Activated T-cell treated with anti-CD3 and anti-CD28 coated beads for 4 hours (primary cell): ENCODE measurements at regions not wholly inside any gene's neighbourhood (a gene's known extent, or its start where the extent isn't known, plus 50 kb on each side); places are given as distances from the start of the nearest gene placed in this dataset.

Experiments used
- DNase-seq: peaks from one replicate; pipeline ENCODE4 v3.0.0-alpha.2; 2020

DNA sequence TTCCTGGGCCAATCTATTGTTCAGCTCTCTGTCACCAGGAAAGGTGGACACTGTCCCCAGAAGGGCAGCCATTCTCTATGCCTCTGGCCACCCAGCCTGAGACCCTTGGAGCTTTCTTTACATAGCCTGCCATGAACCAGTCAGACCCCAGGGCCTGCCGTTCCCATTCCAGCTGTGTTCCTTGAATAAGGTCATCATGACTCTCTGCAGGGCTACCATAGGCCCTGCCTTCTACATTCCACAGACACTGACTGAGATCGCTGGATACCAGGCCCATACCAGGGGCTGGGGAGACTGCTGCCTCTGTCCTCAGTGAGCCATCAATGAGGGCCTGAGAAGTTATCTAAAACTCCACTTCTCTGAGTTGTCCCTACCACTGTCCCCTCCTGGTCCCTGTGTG is 75.5 kb downstream of the SYNE3 start:
- no peak for DNase-seq

DNA sequence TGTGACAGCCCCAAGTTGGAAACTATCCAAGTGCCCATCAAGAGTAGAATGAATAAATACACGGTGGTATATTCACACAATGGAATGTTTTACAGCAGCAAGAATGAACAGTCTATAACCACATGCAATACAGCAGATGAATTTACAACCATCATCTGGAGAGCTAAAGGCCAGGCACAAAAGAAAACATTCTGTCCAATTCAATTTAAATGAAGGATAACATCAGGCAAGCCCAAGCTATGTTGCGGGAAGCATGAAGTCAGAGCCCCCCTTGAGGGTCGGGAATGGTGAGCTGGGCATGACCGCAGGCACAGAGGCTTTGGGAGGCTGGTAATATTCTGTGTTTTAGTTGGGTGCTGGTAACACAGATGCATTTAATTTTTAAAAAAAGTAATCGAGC is 76.0 kb downstream of the SYNE3 start:
- no peak for DNase-seq

DNA sequence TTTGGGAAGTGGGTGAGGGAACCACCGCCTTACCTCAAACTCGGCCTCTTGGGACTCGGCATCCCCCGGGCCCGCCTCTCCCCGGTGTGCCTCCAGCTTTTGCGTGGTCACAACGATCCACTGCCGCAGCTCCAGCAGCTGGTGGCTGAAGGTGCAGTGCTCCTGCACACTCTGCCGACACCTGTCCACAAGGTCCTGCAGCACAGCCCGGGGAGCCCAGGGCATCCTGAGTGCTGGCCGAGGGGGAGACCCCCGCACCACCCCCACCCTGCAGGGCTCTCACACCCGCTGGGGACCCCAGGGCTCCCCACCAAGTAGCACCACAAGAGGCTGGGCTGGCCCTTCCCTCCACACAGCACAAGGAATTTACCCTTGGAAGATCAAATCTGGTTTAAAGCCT is 76.6 kb downstream of the SYNE3 start:
- DNase-seq = no peak

DNA sequence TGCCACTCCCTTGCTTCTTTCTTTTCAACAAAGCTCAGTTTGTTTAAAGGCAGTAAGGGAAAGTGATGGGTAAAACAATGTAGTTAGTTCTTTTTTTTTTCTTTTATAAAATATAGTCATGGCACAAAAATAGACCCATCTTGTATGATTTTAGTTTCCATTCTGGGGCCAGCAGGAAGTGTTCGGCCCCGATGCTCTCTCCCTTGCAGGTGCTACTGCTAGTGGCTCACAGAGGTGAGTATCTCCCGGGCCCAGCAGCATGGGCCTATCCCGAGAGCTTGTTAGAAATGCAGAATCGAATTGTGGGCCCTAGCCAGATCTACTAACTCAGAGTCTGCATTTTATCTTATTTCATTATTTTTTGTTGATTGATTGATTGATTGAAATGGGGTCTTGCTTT is 78.7 kb downstream of the SYNE3 start:
- no peak for DNase-seq

DNA sequence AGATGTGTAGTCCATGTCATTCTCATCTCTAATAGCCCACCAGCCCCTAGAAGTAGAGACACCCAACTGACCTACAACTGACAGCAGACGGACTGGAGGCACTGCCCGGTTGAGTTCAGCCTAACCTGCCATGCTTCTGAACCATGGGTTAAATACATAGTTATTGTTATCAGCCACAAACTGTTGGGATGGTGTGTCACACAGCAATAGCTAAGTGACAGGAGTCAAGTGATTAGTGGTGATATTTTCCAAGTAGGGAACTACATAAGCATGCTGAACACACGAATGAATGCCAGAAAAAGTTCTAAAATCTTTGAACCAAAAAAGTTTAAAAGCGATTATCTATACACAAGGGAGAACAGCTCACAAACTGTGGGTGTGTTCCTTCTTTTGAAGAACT is 80.1 kb downstream of the SYNE3 start:
- DNase-seq = no peak

DNA sequence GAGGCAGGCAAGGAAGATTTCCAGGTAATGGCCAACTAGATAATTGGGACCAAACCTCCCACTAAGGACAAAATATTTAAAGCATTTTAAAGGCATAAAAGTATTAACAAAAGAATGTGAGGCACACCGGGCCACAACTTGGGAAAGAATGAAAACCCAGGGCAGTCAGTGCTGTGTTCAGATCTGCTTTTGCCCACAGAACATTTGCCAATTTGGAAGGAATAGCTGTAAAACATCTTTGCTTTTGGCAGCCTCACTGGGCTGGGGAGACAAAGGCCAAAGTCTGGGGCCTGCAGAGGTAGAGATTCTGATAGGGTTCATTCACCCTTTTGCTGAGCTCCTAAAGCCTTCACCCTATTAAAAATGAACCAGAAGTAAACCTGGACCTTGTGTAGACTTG is 82.3 kb downstream of the SYNE3 start:
- DNase-seq = no peak

DNA sequence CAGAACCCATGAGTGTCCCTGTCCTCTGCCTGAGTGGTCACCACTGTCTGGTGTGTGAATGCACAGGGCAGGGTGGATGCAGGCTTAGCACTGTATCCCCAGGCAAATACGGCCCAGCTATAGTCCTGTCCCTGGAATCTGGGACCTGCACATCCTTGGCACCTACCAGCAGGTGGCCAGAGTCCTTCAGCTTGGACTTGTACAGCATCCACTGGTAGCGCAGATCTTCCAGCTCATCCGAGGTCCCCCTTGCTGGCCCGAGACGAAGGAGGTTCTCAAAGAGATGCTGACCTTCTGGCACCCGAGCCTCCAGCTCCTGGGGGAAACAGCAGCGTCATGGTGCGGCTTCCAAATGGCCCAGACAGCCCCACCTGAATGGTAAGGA is 83.4 kb downstream of the SYNE3 start:
- DNase-seq = no peak

DNA sequence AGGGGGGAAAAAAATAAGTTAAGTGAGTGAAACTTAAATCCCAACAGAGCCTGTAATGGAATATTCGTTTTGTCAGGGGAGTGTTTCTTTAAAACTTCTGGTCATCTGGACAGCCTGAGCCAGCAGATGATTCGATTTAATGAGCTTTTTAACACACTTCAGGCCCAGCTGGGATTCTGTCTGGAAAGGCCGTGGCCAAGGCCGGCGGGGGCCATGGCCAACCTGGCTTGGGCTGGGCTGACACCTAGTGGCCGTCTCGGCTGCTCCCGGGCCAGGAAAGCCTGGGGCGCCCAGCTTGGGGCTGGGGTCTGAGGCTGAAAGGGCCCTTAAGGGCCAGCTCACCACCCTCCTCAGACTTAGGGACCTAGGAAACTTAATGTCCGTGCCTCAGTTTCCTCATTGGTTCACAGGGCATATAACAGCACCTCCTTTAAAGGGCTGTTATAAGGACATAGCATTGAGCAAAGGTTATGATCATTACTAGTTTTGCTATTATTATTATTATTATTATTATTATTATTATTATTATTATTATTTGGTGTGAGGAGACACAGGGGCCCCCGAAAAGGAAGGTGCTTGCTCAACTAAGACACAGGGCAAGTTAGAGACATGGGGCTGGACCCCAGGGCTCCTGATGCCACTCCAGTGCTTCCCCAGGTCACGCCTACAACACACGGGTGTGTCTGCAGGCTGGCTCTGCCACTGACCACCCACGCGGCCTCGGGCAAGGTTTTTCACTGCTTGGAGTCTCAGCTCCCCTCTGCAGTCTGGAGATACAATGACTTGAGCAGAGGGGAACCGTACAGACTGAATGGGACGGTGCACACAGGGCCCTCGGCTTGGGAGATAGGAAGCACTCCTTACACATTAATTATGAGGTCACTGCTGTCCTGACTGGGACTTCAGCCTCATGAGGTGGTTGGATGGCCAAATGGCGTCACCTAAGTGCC is 84.0 kb downstream of the SYNE3 start:
- DNase-seq = no peak

DNA sequence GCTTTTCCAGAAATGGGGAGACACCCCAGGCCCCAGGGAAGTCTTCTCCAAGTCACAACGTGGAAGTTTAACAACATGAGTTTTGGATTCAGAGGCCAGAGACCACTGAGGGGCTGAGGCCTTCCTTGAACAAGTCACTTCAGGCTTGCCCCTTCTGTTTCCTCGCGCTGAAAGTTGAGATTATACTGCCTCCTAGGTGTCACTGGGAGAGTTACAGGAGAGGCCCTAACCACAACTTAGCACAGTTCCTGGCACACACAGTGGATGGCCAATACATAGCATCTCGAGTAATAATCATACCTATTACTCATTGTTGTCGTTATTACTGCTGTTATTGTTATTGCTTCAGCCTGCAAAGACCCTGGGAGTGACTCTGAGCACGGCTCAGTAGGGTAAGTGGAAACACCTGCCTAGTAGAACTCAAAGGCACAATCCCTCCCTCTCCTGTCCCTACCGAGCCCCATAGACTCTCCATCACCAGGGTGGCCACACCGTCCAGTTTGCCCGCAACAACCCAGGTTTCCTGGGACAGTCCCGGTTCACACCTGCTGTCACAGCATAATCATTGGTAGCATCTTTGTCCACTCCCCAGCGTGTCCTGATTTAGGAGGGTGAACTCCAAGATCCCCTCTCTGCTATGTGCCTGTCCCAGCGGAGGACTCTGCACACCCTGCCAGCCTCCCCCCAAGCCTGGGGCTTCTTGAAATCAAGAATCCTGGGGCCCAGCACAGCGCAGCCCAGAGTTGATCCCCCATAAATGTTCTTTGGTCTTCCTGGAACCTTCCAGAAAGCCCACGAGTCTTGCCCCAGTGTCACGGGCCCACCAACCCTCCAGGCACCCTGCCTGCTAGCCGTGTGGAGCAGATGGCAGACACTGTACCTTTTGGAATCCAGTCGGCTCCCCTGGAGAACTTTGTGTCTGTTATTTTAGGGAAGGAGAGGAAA is 85.0 kb downstream of the SYNE3 start:
- no peak for DNase-seq

DNA sequence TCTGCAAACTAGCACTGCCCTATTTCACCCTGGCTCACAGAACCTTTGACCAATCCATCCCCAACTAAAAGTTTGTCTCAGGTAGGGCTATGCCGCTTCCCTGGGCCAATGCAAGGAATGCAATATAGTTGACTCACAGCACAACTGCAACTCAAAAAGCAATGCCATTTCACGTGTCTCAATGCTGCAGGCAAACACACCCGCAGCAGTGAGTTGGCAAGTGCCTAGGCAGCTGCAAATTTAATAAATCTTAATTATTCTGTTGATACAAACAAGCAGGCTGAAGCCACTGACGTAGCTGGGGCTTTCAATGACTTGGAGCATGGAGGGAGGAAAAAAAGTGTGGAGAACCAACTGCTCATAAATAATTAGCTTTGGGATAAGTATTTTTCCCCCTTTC is 87.9 kb downstream of the SYNE3 start:
- DNase-seq = no peak

DNA sequence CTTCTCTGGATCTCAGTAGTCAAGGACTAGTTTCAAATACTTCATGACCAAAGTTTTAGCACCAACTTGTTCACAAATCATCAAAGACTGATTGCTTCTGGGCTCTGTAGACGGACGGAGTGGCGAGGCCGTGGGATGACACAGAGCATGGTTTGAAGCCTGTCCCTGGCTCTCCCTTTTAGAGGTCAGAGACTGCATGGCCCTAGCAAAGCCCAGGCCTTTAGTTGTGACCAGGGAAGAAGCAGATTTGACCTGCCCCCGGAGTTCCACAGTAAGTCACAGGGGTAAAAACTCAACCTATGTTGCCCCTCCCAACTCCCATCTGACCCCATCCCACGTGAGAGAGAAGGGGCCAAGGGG is 90.4 kb downstream of the SYNE3 start:
- no peak for DNase-seq

DNA sequence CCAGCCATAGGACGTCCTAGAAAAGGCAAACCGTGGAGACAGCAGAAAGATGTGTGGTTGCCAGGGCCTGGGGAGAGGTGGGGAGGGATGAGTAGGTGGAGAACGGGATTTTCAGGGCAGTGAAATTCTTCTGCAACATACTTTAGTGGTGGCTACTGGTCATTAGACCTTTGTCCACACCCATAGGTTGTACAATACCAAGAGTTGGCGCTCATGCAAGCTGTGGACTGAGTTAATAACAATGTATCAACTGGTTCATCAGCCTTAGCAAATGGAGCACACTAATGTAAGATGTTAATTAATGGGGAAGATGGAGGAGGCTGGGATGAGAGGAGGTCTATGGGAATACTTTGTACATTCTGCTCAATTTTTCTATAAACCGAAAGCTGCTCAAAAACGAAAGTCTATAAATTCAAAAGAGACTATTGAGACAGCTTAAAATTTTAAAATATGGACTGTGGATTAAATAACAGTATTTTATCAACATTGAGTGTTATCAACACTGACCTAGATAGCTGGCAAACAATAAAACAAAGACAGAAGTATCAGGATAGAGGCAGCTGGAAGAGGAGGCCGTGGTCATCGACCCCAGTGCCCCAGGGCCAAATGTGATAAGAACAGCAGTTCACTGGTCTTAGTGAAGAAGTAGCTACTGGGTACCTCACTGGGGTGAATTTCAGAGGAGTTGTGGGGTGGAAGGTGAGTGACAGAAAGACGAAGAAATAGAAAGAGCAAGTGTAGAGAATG is 90.9 kb downstream of the SYNE3 start:
- no peak for DNase-seq

DNA sequence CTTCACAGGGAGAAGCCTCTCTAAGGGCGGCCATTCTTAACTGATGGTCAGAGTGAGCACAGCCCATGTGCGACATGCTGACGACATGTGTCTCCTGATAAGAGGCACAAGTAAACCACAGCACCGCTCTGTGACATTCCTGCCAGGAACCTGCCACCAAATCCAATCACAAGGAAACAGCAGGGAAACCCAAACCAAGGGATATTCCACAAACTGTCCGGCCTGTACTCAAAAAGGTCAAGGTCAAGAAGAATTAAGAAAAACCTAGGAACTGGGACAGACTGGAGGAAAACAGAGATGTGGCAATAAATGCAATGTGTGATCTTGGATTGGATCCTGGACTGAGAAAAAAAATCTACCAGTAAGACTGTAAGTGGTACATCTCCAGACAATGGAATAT is 91.9 kb downstream of the SYNE3 start:
- DNase-seq = no peak

DNA sequence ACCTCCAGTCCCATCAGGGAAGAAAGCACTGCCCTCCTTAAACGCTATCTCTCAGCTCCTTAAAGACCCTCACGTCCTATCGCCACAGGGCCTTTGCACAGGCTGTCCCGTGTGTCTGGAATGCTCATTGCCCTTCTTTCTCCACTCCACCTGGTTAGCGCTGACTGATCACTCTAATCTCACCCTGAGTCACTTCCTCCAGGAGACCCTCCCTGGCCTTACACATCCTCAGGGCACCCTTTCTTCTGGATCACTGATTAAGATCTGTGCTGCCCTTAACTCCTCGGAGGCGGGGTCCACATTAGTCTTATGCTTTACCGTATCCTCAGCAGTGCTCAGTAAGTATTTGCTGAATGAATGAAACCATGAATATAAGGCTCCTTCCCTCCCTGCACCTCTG is 94.7 kb downstream of the SYNE3 start:
- DNase-seq = no peak

DNA sequence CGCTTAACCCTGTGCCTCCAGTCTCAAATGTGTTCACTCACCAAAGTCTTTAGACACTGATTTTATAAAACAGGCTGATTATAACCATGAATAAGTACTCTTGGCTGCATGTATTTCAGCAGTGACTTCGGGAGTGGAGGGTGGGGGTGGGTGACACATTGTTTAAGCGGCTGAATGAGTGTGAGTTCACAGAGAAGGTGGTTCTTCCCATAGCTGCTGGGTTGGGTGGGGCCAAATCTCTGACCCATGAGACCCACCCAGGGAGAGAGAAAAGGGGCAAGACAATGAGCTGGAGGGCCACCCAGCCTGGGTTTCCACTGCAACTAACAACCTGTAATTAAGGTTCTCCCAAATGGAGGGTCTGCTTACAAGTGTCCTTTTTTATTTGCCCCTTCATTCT is 96.4 kb downstream of the SYNE3 start:
- DNase-seq = no peak

DNA sequence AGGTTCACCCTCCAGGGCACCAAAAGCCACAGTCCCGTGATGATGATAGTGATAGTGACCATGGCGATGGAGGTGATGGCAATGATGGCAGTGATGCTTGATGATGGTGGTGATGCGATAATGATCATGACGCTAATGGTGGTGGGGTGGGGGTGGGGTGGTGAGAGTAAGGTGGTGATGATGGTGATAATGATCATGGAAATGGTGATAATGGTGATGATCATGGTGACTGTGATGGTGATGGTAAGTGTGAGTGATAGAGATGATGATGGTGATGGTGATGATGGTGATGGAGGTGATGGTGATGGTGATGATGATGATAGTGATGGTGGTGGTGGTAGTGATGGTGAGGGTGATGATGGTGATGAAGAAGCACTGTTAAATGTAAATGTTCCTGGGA is 96.9 kb downstream of the SYNE3 start:
- DNase-seq = no peak

DNA sequence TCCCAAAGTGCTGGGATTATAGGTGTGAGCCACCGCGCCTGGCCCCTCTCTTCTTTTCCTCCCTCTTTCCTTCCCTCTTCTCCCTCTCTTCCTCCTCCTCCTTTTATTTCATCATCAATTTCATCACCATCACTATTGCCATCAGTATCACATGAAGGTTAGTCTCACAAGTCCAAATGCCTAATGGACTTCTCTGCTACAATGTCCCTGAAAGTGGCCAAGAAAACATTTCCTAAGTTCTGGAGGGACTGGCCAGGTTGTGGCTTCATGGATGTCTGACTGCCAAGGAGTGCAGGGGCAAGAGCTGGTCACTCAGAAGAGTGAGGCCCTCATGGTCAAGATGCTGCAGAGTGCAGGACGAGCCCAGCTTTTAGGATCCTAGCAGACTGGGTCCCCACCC is 97.6 kb downstream of the SYNE3 start:
- DNase-seq = no peak

DNA sequence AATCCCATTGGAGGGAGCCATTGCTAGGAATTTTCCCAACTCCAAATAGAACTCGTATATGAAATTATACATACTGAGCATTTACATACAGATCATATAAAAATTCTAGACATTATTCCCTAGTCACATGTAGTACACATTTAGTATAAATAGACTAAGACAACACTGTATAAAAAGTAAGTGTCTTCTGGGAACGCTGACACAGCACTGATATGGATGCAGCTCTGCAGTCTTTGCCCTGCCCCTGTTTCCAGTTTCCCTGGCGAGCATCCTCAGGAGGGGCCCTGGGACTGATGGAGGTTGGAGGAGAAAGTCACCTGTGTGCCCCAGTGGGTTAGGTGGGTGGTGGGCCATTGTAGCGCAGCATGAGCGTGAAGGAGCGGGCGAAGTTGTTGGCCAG is 97.8 kb upstream of the CLMN start:
- DNase-seq = no peak

DNA sequence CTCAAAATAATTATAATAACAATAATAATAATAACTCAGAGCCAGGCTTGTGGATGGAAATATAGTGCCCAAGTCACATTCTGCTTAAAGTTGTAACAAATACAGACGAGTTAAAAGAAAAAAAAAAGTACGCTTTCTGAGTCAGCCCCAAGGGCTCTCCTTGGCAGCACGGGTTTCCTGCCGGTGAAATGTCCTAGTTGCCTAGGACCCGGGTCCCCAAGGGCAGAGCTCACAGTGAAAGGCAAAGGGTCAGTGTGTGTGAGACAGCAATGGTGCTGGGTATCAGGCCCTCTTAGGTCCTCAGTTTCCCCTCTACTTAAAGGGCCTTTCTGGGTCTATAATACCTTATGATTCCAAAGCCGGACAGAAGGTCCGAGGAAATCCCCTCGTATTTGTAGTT is 96.3 kb upstream of the CLMN start:
- no peak for DNase-seq

DNA sequence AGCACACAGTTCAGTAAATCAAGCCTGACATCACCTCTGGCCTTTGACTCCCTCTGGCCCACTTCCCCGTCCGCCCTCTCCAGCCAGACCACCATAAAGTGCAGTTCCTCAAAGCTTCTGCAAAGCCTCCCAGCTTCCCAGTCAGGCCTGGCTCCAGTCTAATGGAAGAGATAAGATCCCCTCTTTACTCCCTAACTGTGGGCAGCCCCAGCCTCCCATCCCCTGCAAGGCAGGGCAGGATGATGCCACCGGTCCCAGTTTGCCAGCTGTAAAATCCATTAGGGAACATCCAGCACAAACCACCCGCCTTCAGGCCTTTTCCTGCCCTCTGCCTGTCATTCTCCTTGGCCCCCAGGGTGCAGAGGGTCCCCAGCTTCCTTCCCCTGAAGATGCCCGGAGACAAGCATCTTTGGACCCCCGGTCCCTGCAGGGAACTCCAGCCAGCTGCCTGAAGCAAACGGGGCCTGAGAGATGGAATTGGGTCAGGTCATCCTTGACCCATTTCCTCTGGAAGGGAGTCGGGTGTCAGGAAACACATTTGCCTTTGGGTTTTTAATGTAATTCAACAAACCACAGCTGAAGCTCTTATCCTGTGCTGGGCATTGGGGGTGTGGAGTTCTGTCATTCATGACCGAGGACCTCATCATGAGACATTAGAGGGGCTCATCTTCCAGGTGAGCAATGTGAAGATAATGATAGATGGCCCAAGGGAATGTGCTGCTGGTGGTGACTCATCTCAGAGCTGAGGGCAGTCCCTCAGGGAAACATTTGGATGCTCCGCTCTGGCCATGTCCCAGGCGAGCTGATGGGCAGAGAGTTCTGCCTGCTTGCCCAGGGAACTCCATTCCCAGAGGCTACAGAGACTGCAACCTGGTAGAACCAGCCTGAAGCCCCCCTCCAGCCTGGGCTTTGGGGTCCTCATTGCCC is 93.8 kb upstream of the CLMN start:
- DNase-seq = no peak

DNA sequence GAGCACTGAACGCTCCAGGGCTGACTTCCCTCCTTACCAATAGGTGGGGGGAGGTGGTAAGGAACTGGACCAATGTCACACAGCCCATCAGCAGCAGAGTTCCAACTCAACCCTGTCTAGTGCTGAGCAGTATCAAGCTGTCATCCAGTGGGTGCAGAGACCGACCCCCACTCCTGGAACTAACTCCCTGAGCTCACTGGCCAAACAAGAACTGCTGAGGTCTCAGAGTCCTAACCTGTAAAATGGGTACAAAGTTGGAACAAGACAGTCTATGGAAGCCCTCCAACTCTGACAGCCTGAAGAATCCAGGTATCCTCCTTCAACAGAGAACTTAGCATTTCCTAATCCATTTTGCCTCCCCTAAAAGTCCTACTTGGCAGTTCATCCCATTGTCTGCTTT is 91.1 kb upstream of the CLMN start:
- no peak for DNase-seq
